Neural crest cell (in vitro differentiated cells): ENCODE measurements at regions not wholly inside any gene's neighbourhood (a gene's known extent, or its start where the extent isn't known, plus 50 kb on each side); places are given as distances from the start of the nearest gene placed in this dataset.

ENCODE experiments used
- DNase-seq: peaks from one replicate; pipeline ENCODE4 v3.0.0; 2021; ENCODE audit warnings: low read depth, mixed read lengths, low spot score
- H3K27ac Mint-ChIP-seq: one replicate; pipeline ENCODE4 v1.8.0; 2021; ENCODE audit warnings: mild to moderate bottlenecking, mixed read lengths; ENCODE audit not compliant: unreplicated experiment
- H3K27me3 Mint-ChIP-seq: 2 replicates; pipeline ENCODE4 v1.8.0; 2021; ENCODE audit warnings: low read depth, mild to moderate bottlenecking, mixed read lengths
- H3K36me3 Mint-ChIP-seq: 2 replicates; pipeline ENCODE4 v1.8.0; 2021; ENCODE audit warnings: low read depth, mild to moderate bottlenecking, mixed read lengths
- H3K4me1 Mint-ChIP-seq: 2 replicates; pipeline ENCODE4 v1.8.0; 2021; ENCODE audit warnings: mixed read lengths
- H3K4me3 Mint-ChIP-seq: one replicate; pipeline ENCODE4 v1.8.0; 2021; ENCODE audit warnings: mild to moderate bottlenecking, mixed read lengths
- H3K9me3 Mint-ChIP-seq: 2 replicates; pipeline ENCODE4 v1.8.0; 2021; ENCODE audit warnings: mixed read lengths
- CTCF ChIP-seq: fragments of 200-600 bp; sonication (generic); conservative IDR thresholded peaks from 2 replicates; pipeline ENCODE4 v1.5.0; 2021; ENCODE audit warnings: antibody characterized with exemption, mild to moderate bottlenecking

GRCh38 chr18:75133721-75134610 lies 75.0 kb downstream of the PTGR3 start:
- no peak for DNase-seq
- Mint-ChIP-seq H3K9me3 (peaks cover 3% of the 10 kb centered on the region), H3K27me3 (no peaks in the 10 kb centered on the region), H3K4me1 (no peaks in the 10 kb centered on the region), H3K36me3 (no peaks in the 10 kb centered on the region), H3K4me3 (no peak overlapping the region), H3K27ac (no peak overlapping the region)
- TF ChIP-seq CTCF, result no peak

- no peak overlapping the region for H3K4me3 Mint-ChIP-seq
- no peaks in the 10 kb centered on the region for H3K27me3 Mint-ChIP-seq
- H3K4me1 Mint-ChIP-seq, result no peaks in the 10 kb centered on the region
- H3K9me3 Mint-ChIP-seq, result peaks cover 3% of the 10 kb centered on the region
- no peak overlapping the region for H3K27ac Mint-ChIP-seq
- TF ChIP-seq CTCF, result no peak
- no peak for DNase-seq
- no peaks in the 10 kb centered on the region for H3K36me3 Mint-ChIP-seq
Measured at GRCh38 chr18:75132931-75133525, 75.9 kb downstream of the PTGR3 start.

GRCh38 chr18:75132098-75132870 lies 76.7 kb downstream of the PTGR3 start:
- no peak for DNase-seq
- no peak overlapping the region for H3K27ac Mint-ChIP-seq
- no peaks in the 10 kb centered on the region for H3K27me3 Mint-ChIP-seq
- TF ChIP-seq CTCF, result no peak
- no peaks in the 10 kb centered on the region for H3K4me1 Mint-ChIP-seq
- H3K4me3 Mint-ChIP-seq, result no peak overlapping the region
- no peaks in the 10 kb centered on the region for H3K36me3 Mint-ChIP-seq
- peaks cover 3% of the 10 kb centered on the region for H3K9me3 Mint-ChIP-seq

GRCh38 chr18:75131381-75132000 lies 77.4 kb downstream of the PTGR3 start:
- Mint-ChIP-seq H3K36me3 (no peaks in the 10 kb centered on the region), H3K27me3 (no peaks in the 10 kb centered on the region), H3K27ac (no peak overlapping the region), H3K4me3 (no peak overlapping the region), H3K9me3 (peaks cover 3% of the 10 kb centered on the region), H3K4me1 (no peaks in the 10 kb centered on the region)
- TF ChIP-seq CTCF, result no peak
- DNase-seq, result no peak

GRCh38 chr18:75130591-75131328 lies 78.2 kb downstream of the PTGR3 start:
- Mint-ChIP-seq H3K9me3 (peaks cover 3% of the 10 kb centered on the region), H3K27me3 (no peaks in the 10 kb centered on the region), H3K27ac (peak overlapping the region; percentile 76), H3K4me1 (no peaks in the 10 kb centered on the region), H3K4me3 (no peak overlapping the region), H3K36me3 (no peaks in the 10 kb centered on the region)
- DNase-seq, result no peak
- no peak for TF ChIP-seq CTCF
